ENCODE measurements at regions not wholly inside any gene's neighbourhood (a gene's known extent, or its start where the extent isn't known, plus 50 kb on each side); places are given as distances from the start of the nearest gene placed in this dataset.

DNA sequence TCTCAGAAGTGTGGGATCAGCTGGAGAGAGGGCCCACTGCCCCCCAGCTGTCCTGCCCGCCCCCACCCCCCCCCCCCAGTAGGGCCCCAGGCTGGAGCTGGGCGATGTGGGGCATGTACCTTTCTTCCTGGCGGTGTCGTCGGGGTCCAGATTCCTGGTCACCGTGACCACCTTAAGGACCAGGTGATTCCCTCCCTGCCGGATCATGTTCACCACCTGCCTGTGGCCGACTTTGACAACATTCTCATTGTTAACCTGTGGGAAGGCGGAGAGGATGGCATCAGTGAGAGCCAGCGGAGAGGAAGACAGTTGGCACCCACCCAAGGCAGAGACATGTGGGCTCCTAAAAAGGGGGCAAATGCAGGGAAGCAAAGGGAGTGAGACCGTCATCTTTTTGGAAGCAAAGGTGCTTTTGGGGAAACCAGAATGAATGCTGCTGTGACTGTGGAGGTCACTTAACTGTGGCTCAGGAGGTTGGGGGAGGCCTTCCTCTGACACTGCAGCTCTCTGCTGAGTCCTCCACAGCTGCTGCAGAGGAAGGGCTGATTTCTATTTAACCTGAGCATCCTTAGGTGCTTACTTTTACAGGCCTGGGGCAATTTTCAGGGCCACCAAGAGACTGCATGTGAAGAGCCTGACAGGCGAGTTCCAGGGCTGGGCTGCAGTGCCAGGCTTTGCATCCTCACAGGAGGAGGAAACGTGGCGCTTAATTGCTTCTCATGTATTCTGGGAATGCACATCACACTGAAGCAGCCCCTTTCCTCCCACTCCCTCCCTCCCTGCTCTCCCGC lies 104.5 kb downstream of the CTTN start (continued):
- TF ChIP-seq, protein P1, sequence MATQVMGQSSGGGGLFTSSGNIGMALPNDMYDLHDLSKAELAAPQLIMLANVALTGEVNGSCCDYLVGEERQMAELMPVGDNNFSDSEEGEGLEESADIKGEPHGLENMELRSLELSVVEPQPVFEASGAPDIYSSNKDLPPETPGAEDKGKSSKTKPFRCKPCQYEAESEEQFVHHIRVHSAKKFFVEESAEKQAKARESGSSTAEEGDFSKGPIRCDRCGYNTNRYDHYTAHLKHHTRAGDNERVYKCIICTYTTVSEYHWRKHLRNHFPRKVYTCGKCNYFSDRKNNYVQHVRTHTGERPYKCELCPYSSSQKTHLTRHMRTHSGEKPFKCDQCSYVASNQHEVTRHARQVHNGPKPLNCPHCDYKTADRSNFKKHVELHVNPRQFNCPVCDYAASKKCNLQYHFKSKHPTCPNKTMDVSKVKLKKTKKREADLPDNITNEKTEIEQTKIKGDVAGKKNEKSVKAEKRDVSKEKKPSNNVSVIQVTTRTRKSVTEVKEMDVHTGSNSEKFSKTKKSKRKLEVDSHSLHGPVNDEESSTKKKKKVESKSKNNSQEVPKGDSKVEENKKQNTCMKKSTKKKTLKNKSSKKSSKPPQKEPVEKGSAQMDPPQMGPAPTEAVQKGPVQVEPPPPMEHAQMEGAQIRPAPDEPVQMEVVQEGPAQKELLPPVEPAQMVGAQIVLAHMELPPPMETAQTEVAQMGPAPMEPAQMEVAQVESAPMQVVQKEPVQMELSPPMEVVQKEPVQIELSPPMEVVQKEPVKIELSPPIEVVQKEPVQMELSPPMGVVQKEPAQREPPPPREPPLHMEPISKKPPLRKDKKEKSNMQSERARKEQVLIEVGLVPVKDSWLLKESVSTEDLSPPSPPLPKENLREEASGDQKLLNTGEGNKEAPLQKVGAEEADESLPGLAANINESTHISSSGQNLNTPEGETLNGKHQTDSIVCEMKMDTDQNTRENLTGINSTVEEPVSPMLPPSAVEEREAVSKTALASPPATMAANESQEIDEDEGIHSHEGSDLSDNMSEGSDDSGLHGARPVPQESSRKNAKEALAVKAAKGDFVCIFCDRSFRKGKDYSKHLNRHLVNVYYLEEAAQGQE (IDR thresholded peaks at IDR 0.05; ENCODE audit: low read depth): no peak
- TF ChIP-seq, protein P2, sequence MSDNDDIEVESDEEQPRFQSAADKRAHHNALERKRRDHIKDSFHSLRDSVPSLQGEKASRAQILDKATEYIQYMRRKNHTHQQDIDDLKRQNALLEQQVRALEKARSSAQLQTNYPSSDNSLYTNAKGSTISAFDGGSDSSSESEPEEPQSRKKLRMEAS (IDR thresholded peaks at IDR 0.05): no peak
- TF ChIP-seq RAD21 (IDR thresholded peaks at IDR 0.05; ENCODE audit: low read depth) (no peak), TCF7L2 (IDR thresholded peaks at IDR 0.05; ENCODE audit: borderline replicate concordance, extremely low read depth, insufficient read depth, insufficient read length) (no peak), EGR1 (IDR thresholded peaks at IDR 0.05; ENCODE audit: low read depth) (no peak), ELF1 (IDR thresholded peaks at IDR 0.05; ENCODE audit: borderline replicate concordance, low read depth) (no peak)

DNA sequence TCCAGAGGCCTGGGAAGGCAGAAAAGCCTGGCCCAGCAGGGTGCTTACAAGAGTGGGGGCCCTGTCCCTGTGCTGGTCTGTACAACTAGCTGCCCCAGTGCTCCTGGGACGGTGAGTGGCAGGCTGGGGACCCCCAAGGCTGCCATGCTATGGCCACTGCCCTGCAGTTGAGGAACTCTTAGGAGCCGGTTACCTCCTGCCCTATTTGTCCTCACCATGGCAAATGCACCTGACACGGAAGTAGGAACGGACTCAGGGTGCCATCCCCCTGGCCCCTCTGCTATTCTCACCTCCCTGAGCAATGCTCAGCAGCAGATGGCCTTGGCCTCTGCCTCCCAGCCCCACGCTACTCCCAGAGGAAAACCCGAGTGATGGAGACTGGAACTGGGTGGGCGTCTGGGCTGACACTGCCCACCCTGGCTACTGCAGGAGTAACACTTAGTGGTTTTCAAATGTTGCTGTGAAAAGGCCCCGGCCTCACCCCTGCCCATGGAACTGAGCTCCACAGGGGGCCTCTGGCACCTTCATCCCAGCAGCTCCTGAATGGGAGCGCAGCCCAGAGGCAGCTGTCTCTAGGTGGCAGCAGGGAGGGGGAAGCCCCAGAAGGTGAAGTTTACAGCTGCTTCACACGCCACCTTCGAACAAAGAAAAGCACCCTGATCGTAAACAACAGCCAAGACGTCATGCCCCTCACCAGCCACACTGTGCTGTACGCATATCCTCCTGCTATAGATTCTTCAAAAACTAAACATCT lies 105.3 kb downstream of the CTTN start:
- H2AFZ ChIP-seq (ENCODE audit: low read depth, low read length, poor library complexity, severe bottlenecking): no peak overlapping the region
- no peaks in the 10 kb centered on the region for H3K9me3 ChIP-seq (ENCODE audit: control insufficient read depth in 1 of 2, insufficient read depth in 1 of 2, low read depth in 1 of 2, low read length in 2 of 2)
- H3K79me2 ChIP-seq (ENCODE audit: insufficient read depth, low read length): no peaks in the 10 kb centered on the region
- DNase-seq (ENCODE audit: low read depth, low spot score) (no peak), ATAC-seq (peak; percentile 84)
- no peaks in the 10 kb centered on the region for H3K27me3 ChIP-seq (ENCODE audit: insufficient read depth, low read length)
- H3K4me1 ChIP-seq (ENCODE audit: control insufficient read depth in 1 of 2, insufficient read depth in 2 of 2, low read length in 2 of 2): no peaks in the 10 kb centered on the region
- H3K9ac ChIP-seq (ENCODE audit: low read length): no peak overlapping the region
- no peaks in the 10 kb centered on the region for H3K9me2 ChIP-seq (ENCODE audit: insufficient read depth)
- no peaks in the 10 kb centered on the region for H3K36me3 ChIP-seq (ENCODE audit: control insufficient read depth in 1 of 2, insufficient read depth in 2 of 2, low read length in 2 of 2)
- CTCF ChIA-PET: interaction anchor here (1.0 to 1.4 kb wide), 2 partner anchors 9 to 252 kb away, joined by 3 to 8 read pairs; no protein-coding TSS in a partner anchor
- RAD21 ChIA-PET (ENCODE audit: low non-redundant PET in 1 of 2, low total read pairs in 2 of 2, uncharacterized antibody in 2 of 2, unreplicated experiment in 2 of 2): interaction anchor here in 1 of 2 experiments (0.6 kb wide), 1 partner anchor 48 kb away, joined by 3 read pairs; no protein-coding TSS in a partner anchor
- H3K27ac ChIP-seq (ENCODE audit: low read depth, low read length): no peak overlapping the region
- no TSS peak for BruUV-seq (replicated peaks)
- POLR2A ChIA-PET: no interaction called here
- no peak overlapping the region for H3K4me2 ChIP-seq (ENCODE audit: low read length)
- H4K20me1 ChIP-seq (ENCODE audit: insufficient read depth): no peaks in the 10 kb centered on the region
- H3K4me3 ChIP-seq (replicated peaks in 1 of 2; ENCODE audit: low read depth in 1 of 2, low read length in 2 of 2): no peak overlapping the region
- intact Hi-C loops (cut with micrococcal nuclease): no loop called here
- TF ChIP-seq, protein P2 (IDR thresholded peaks at IDR 0.05): no peak
- TF ChIP-seq ELF1 (IDR thresholded peaks at IDR 0.05; ENCODE audit: borderline replicate concordance, low read depth): no peak
- no peak for TF ChIP-seq ZFX (IDR thresholded peaks at IDR 0.05)
- no peak for TF ChIP-seq EZH2 (IDR thresholded peaks at IDR 0.05)
- TF ChIP-seq, protein P3, sequence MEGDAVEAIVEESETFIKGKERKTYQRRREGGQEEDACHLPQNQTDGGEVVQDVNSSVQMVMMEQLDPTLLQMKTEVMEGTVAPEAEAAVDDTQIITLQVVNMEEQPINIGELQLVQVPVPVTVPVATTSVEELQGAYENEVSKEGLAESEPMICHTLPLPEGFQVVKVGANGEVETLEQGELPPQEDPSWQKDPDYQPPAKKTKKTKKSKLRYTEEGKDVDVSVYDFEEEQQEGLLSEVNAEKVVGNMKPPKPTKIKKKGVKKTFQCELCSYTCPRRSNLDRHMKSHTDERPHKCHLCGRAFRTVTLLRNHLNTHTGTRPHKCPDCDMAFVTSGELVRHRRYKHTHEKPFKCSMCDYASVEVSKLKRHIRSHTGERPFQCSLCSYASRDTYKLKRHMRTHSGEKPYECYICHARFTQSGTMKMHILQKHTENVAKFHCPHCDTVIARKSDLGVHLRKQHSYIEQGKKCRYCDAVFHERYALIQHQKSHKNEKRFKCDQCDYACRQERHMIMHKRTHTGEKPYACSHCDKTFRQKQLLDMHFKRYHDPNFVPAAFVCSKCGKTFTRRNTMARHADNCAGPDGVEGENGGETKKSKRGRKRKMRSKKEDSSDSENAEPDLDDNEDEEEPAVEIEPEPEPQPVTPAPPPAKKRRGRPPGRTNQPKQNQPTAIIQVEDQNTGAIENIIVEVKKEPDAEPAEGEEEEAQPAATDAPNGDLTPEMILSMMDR (IDR thresholded peaks at IDR 0.05 in 2 of 3, conservative IDR thresholded peaks at IDR 0.05 in 1 of 3; ENCODE audit: borderline replicate concordance in 1 of 3, insufficient read depth in 1 of 3, low read depth in 2 of 3, low read length in 2 of 3): peak; percentile 30 to 44 (median 36); a peak in 5 of 6 replicates
- TF ChIP-seq TCF7L2 (IDR thresholded peaks at IDR 0.05; ENCODE audit: borderline replicate concordance, extremely low read depth, insufficient read depth, insufficient read length): no peak
- TF ChIP-seq YY1 (IDR thresholded peaks at IDR 0.05; ENCODE audit: extremely low read depth, insufficient replicate concordance, low read depth, low read length): no peak
- TF ChIP-seq CEBPB (IDR thresholded peaks at IDR 0.05; ENCODE audit: low read depth): no peak
- no peak for TF ChIP-seq EGR1 (IDR thresholded peaks at IDR 0.05; ENCODE audit: low read depth)
- TF ChIP-seq CBX3 (IDR thresholded peaks at IDR 0.05; ENCODE audit: low read depth): no peak
- no peak for TF ChIP-seq POLR2A (IDR thresholded peaks at IDR 0.05; ENCODE audit: borderline replicate concordance, extremely low read depth, insufficient read depth, insufficient read length)
